Medulla oblongata (tissue), 1 donor: ENCODE measurements at regions not wholly inside any gene's neighbourhood (a gene's known extent, or its start where the extent isn't known, plus 50 kb on each side); places are given as distances from the start of the nearest gene placed in this dataset.
A peak's percentile ranks its signal among the peaks of the same experiment; 100 is the strongest.

Experiments used
- DNase-seq: peaks from one replicate; pipeline ENCODE4 v3.0.0-alpha.2; 2015; ENCODE audit errors: extremely low spot score

DNA sequence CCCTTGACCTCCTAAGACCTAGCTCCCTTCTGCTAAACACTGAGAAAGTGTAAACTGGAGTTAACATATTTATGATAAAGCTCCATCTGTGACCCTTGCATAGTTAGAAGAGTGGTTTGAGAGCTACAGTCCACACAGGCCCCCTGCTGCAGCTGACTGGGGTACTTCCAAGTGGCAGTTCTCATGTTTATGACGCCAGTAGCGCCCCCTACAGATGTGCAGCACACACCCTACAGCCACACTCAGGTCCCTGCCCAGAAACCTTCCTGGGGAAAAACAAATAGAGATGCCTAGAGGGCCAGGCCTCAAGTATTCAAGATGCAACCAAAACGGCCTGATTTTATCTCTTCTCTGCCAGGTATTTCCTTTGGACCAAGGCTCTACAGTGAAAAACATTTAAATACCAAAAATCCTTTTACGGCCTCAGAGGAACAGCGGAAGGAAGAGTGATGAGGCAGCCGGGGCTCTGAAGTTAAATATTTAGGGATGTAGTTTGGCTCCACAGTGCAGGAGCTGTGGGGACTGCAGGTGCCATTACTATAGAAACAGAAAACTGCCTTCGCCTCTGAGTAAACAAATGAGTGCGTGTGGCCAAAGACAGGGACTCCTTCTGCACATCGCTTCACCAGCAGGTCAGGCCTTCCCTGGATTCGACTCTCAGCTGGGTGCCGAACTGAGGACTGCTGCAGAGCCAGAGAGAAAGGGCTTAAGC lies 553.1 kb downstream of the EFNB2 start:
- no peak for DNase-seq

DNA sequence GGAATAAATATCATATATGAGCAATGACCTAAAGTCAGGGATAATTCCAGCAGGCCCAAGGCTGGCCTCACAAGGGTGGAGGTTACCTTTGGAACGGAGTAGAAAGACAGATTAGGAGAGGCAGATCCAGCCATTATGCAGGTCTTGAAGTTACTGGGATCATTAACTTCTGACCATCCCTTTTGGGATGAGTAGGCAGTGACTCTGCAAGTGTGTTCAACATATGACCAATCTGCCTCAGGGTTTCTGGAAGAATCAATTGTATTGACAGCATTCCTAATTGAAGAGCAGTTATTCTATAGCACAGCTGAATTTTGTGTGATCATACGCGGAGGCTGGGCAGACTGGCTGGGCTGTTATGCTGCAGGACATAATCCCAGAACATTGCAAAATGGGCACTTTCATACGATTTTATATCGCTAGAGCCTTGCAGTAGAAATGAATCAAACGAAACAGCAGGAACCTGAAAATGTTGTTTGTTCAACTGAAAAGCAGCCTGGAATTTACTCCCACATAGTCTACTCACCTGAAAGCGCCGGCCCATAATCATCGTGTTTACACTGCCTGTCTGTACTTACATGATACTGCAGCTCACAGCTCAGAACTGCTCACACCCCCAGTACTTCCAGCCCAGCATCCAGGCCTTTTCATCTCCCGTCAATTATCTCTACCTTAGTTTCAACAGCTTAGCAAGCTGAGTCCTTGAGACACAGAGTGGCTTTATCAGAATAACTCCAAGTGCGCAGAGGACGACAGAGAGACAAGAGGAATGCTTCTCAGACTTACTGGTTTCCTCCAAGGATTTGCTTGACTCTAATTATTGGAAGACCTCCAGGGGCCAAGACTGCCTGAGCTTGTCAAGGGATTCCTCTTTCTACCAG lies 556.1 kb downstream of the EFNB2 start:
- DNase-seq: no peak

DNA sequence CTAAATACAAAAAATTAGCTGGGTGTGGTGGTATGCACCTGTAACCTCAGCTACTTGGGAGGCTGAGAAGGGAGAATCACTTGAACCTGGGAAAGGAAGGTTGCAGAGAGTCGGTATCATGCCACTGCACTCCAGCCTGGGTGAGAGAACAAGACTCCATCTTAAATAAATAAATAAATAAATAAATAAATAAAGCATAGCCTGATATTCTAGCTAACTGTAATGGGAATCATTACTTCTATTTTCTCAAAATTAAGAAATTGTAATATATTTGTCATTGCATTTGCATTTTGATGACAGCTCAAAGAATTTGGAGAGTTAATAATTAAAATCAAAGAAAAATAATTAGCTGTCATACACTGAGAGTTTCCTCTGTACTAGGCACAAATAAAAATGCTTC lies 561.1 kb downstream of the EFNB2 start:
- no peak for DNase-seq

DNA sequence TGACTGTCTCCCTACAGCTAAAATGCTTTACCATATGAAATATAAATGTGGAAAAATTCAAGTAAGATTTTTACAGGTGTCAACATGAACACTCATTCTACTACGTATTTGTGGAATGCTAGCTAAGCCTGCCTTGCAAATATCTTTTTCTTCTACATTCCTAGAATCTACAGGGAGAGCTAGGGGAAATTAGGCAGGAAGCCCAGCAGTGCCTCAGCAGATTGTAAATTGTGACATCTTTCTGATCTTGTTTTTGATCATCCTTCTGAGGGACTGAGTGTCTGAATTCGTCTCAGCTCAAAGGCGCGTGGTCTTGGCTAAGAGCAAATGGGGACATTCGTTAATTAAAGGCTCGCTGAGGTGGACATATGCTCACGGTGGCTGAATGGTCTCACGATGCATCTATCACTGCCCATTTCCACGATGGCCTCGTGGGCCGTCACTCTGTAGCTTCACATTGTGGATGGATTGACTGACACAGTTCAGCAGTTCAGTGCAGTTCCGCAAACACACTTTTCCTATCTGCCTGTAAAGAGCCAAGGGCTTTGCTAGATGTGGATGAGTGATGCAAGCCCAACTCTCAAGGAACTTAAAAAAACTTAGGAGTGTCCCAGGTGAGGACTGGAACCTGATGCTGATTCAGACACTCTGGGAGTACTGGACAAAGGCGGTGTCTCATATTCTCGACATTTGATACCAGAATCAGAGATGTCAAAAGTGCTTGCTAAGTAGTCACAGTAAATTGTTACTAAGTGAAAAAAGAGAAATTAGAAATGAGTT lies 562.5 kb downstream of the EFNB2 start:
- DNase-seq: no peak

DNA sequence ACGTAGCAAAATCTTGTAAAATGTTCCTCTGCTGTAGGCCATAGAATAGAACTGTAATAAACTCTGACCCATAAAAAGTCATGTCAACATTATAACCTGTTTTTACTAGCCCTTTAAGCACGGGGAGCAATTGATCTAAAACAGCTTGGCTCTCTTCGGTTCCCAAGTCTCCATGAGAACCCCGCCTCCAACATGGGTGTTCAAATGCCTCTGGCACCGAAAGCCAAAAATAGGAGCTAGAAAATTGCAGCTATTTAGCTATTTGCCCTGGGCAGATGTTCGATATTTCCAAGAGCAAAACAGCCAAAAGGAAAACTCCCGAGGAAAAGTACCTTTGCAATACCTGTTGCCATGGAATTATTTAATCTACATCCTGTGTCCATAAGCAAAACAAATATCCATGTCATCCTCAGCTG lies 563.1 kb downstream of the EFNB2 start:
- no peak for DNase-seq

DNA sequence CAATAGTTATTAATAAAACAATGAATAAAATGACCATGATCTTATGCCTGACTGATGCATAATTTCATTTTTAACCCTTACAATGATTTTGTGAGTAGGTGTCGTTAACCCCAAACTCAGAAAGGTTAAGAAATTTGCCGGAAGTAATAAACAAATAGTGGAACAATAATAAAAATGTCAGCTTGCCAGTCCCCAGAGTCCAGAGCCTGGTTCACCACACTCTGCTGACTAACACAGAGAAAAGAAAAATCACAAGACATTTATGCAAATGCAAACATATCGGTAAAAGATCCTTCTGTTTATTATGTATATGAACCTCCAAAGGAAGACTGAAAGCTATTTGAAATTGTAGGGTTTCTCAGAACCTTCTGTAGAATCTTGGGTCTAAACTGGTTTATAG lies 563.7 kb downstream of the EFNB2 start:
- DNase-seq: no peak

DNA sequence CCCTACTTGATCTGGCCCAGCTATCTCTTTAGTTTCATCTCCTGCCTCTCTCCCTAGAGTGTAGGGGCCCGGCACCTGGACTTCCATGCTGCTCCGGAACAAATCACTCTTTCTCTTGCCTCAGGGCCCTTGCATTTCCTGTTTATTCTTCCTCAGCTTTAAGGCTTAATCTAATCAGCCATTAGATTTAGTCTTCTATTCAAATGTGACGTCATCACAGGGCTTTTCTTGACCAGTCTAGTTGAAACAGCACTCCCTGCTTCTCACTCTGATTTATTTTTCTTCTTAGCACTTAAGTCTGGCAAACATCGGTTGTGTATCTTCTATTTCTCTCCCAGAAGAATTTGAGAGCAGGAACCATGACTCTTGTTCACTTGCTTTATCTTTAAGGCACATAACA lies 564.1 kb downstream of the EFNB2 start:
- no peak for DNase-seq

DNA sequence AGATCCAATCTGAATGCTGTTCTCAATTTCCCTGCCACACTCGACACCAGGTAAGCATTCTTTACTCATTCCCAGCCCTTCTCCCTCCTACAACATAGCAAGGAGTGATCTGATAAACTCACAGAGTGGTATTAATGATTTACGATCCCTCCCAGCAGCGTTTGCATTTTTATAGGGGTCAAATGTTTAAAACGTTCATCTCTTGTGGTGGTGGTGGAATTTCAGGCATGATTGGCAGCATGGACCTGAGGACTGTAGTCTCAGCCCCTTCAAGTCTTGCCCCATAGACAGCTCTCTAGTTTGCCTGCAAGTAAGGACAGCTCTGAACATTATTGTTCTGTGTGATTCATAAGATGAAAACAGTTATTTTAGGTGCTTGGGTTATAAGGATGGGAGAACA lies 565.7 kb downstream of the EFNB2 start:
- DNase-seq: no peak

DNA sequence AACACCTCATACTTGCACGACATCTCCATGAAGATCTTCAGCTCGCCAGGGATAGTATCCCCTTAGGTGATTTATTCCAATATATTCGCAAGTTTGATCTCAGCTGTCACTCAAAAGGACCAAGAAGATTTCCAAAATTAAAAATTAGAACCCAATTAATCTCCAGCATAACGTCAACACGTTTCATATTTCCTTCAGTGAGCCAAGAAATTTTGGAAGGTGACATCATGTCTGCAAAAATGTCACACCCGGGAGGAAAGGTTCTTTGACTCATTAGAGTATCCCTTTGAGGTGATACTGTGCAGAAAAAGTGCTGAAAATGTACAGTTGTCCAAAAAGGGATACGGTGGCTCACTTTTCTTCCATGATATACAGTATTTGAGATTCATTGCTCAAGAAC lies 569.6 kb downstream of the EFNB2 start:
- DNase-seq: no peak

DNA sequence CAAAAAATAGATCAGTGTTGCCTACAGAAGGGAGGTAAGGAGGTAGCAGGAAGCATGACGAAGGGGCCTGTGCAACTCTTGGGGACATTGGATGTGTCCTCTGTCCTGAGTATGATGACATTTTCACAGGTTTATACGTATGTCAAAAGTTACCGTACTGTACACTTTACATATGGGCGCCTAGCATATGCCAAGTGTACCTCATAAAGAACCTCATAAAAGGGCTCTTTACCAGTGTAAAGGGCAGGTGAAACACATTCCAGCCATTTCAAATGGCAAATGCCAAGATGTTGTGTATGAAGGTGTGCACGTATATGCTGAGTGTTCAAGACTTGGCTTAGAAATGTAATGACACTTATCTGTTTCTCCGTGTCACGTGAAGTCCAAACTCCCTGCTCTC lies 573.4 kb downstream of the EFNB2 start:
- no peak for DNase-seq

DNA sequence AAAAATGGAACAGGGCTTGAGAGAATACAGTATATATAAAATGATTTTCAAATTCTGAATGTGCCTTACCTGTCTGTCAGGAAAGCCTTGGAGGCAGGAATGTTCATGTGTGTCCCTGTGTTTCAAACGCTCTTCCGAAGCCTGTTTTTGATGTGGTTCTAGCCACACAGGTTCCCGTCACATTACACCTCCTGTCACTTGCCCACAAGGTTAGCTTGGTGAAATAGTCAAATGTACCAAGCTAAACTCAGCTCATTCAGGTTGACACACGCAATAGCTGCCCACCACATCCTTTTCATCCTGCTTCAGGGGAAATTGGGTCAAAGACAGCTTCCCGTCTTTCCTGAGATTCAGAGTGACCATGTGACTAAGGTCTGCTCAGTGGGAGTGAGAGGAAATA lies 574.0 kb downstream of the EFNB2 start:
- no peak for DNase-seq

DNA sequence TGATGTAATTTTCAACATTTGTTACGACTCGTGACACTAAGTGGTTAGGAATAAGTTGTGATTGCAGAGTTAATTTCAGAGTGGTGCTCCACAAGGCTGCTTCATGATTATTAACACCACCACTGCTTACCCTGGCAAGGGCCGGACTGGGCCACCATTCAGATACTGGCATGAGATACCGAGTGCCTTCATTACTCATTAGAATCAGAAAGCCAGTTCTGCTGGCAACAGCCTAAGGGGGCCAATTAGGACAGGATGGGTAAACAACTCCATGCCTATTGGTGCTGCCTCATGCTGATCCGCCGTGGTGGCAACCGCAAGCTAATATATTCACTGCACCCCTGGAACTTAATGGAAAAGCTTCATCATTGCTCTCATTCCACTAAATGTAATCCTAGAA lies 575.1 kb downstream of the EFNB2 start:
- peak; percentile 11 for DNase-seq

DNA sequence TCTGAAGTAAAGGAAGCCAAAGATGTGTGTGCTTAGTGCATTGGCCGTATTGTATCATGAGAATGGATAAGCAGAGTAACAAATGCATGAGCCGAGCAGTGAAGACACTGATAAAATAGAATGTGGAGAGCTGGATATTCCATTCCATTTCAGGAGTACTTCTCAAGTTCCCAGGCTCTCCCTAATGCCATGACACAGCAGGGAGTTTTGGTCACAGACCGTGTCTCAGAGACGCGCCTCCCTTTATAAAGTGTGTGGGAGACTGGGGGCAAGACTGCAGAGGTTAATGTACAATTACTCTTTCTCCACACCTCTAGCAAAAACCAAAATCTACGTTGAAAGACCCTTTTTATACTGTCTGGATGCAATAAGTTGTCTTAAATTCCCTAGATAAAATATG lies 575.6 kb downstream of the EFNB2 start:
- DNase-seq: no peak

DNA sequence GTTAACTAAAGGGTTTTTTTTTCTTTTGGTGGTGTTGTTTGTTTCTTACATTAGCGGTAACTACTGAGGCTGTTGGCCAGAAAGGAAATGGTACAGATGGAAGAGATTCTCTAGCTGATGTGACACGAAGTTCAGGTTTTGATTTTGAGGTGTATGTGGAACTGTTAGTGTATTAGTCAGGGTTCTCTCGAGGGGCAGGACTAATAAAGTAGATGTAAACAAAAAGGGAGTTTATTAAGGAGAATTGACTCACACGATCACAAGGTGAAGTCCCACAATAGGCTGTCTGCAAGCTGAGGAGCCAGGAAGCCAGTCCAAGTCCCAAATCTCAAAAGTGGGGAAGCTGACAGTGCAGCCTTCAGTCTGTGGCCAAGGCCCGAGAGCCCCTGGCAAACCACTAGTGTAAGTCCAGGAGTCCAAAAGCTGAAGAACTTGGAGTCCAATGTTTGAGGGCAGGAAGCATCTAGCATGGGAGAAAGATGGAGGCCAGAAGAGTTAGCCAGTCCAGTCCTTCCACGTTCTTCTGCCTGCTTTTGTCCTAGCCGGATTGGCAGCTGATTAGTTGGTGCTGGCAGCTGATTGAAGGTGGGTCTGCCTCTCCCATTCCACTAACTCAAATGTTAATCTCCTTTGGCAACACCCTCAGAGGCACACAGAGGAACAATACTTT lies 577.6 kb downstream of the EFNB2 start:
- DNase-seq: no peak

DNA sequence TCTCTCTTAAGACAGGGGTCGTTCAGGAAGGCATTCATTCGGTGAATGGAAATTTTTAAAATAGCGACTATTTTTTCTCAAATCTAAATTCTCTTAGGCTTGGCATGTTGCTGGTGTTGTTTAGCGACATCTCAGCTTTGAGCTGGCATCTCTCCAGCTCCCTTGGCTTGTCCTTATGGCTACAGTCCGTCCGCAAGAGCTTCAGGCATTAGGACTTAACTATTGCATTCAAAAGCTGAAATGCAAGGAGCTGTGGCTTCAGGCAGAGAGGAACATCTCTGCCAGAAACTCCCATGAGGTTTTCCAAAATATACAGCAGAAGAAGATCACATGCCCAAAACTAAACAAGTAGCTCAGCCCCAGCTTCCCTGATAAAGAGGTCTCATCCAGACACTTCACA lies 578.5 kb downstream of the EFNB2 start:
- peak; percentile 39 for DNase-seq

DNA sequence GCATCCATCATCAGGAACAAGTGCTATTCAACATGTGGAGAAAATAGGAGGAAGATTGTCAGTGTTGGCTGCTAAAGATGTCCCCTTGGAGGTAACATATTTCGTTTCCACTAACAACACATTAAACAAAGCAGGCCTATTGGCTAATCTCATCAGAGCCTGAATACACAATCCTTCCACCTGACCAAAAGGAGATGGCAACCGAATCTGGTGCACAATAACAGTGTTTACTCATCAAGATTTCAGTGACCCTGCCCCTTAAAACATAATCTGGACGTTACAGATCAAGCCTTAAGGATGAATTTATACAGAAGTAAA lies 582.5 kb downstream of the EFNB2 start:
- DNase-seq: no peak

DNA sequence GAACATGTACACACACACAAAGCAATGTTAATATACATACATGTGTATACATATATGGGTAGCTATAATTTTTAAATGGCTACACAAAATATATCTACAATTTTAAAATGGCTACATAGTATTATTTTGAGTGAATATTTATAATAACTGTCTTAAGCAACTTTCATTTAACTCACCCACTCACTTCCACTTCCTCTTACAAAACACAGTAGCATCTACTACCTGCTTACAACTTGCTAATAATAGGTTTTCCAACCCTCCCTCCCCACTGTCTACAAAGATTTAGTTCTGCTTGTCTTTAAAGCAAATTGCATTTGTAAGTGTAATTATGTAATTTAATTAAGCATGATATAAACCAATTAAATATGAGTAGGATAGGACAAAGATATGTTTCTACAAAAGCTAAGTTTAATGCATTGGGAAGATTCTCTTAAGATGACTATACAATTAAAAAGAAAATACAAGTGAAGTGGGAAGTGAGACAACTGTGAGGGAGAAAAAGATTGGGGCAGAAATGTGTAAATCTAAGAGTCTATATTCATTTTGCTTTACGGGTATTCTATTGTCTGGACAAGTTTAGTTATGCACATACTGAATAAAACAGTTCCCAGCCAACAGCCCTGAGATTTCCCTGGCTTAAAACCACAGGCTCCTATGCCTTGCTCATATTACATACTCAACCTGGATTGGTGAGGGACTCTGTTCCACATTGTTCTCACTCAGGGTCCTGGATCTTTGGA lies 583.1 kb downstream of the EFNB2 start:
- DNase-seq: no peak

DNA sequence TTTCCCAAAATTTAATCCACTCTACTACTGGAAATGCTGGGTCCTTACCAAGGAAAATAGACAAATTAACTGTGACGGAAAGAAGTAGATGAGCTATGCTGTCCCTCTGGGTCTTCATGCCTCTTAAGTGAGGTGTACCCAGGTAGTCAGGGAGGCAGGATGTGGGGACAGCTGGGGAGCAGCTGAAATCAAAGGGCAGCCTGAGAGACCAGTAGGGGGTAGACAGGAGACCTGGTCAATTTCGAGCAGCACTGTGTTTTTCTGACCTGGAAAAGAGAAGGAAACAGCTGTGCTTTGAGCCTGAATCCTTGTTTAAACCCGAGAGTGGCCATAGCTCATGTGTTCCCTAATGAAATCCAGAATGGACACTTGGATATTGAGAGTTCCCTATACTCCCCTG lies 587.3 kb downstream of the EFNB2 start:
- DNase-seq: no peak

DNA sequence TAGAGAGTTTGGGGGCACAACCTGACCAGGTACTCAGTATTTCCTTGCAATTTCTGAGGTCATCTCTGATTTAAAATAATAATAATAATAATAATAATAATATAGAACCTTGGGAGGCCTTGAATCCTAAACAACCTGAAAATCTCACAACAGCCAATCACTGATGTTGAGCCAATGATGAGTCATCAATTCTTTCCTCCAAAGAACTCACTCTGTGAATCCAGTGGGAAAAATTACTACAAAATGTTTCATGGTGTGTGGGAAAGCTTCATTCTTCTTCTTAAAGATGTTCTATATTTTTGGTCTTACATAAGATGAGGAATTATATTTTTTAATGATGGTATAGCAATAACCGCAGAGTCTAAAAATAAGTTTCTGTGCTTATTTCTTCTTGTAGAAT lies 594.6 kb downstream of the EFNB2 start:
- no peak for DNase-seq

DNA sequence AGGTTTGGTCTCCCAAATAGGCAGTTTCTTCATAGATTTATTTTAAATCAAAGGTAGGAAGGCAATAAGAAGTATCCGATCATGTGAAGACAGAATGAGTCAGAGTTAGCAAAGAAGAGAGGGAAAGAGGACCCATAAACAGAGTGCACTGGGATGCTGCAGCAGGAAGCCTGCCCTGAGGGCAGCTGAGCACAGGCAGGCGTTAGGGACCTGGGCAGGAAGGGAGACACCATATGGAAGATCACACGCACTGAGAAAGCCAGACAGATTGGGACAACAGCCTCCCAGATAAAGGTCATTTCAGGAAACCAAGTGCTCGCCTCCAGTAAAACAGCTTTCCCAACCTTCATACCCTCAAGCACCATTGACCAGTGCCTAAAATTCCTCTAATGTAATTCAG lies 598.0 kb downstream of the EFNB2 start:
- no peak for DNase-seq

DNA sequence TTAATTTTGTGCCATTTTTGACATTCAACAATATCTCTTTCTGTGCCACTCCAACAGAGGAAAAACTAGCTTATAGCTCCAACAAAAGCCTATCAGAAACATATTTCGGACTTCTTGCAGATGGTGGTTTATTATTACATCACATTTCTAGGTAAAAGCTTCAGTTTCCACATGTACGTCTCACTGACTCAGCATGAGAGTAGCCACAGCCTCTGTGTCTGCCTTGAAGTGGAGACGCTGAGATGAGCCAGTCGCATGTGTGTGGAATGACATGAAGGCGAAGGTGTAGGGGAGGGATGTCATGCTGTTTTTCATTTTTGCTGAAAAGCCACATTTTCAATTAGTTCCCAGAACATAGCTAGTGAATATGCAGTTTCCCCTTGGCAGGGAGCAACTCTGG lies 598.6 kb downstream of the EFNB2 start:
- DNase-seq: no peak

DNA sequence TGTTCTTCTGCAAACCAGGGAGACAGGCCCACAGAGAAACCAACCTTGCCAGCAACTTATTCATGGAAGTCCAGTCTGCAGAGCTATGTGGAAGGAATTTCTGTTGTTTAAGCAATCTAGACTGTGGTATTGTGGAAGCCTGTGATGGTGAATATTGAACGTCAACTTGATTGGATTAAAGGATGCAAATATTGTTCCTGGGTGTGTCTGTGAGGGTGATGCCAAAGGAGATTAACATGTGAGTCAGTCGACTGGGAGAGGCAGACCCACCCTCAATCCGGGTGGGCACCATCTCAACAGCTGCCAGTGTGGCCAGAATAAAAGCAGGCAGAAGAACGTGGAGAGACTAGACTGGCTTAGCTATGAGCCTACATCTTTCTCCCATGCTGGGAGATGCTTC lies 606.0 kb downstream of the EFNB2 start:
- DNase-seq: no peak
